ENCODE measurements at regions not wholly inside any gene's neighbourhood (a gene's known extent, or its start where the extent isn't known, plus 50 kb on each side); places are given as distances from the start of the nearest gene placed in this dataset.

DNA sequence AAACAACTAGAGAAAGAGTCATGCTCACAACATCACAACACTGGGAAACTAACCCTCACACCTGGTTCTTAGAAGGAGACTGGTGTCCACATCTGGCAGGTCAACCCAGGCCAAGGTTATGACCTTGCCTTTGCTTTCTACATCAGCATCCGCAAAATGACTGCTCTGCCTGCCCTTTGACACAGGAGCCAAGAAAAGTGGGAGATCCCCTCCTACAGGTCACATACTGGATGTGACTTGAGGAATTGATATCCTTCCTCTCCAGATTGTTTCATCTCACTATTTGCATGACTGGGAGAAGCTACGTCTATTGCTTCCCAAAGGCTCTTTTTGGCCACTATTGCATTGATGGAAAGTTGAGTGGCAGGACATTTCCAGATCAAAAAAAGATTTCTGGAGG is 115.5 kb downstream of the MIS18A start:
- Histone ChIP-seq H2AFZ (ENCODE audit: control insufficient read depth, low read depth, low read length) (no peak overlapping the region), H3K4me1 (ENCODE audit: control insufficient read depth, insufficient read depth, low read length) (no peaks in the 10 kb centered on the region), H3K36me3 (ENCODE audit: control insufficient read depth in 2 of 2, insufficient read depth in 2 of 2, low read length in 1 of 2) (no peaks in the 10 kb centered on the region), H3K4me3 (no peak overlapping the region), H3K27me3 (replicated peaks in 1 of 2; ENCODE audit: control insufficient read depth in 2 of 2, insufficient read depth in 2 of 2, low read length in 1 of 2) (no peaks in the 10 kb centered on the region; a peak in 1 of 4 replicates), H3K4me2 (ENCODE audit: control insufficient read depth, insufficient read depth) (no peak overlapping the region), H4K20me1 (ENCODE audit: control insufficient read depth, insufficient read depth) (no peaks in the 10 kb centered on the region), H3K27ac (ENCODE audit: control insufficient read depth, insufficient read depth) (no peak overlapping the region), H3K9ac (ENCODE audit: control insufficient read depth, insufficient read depth, low read length) (no peak overlapping the region), H3K9me3 (replicated peaks; ENCODE audit: control insufficient read depth, insufficient read depth, low read length) (no peaks in the 10 kb centered on the region), H3K79me2 (ENCODE audit: control insufficient read depth, insufficient read depth, low read length) (no peaks in the 10 kb centered on the region)
- TF ChIP-seq ZNF207 (IDR thresholded peaks at IDR 0.05; ENCODE audit: borderline replicate concordance) (no peak), EGR1 (IDR thresholded peaks at IDR 0.05; ENCODE audit: borderline replicate concordance in 1 of 2, low read depth in 2 of 2, low read length in 2 of 2) (no peak), HDAC2 (IDR thresholded peaks at IDR 0.05) (no peak), SMARCA5 (IDR thresholded peaks at IDR 0.05) (no peak), FOS (IDR thresholded peaks at IDR 0.05; ENCODE audit: borderline replicate concordance, extremely low read depth, insufficient read length) (no peak), LARP7 (IDR thresholded peaks at IDR 0.05) (no peak), HDGF (IDR thresholded peaks at IDR 0.05) (no peak), PML (IDR thresholded peaks at IDR 0.05; ENCODE audit: low read length) (no peak)
- TF ChIP-seq, protein P1, sequence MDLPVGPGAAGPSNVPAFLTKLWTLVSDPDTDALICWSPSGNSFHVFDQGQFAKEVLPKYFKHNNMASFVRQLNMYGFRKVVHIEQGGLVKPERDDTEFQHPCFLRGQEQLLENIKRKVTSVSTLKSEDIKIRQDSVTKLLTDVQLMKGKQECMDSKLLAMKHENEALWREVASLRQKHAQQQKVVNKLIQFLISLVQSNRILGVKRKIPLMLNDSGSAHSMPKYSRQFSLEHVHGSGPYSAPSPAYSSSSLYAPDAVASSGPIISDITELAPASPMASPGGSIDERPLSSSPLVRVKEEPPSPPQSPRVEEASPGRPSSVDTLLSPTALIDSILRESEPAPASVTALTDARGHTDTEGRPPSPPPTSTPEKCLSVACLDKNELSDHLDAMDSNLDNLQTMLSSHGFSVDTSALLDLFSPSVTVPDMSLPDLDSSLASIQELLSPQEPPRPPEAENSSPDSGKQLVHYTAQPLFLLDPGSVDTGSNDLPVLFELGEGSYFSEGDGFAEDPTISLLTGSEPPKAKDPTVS (IDR thresholded peaks at IDR 0.05; ENCODE audit: low read depth, low read length): no peak
- TF ChIP-seq, protein P2, sequence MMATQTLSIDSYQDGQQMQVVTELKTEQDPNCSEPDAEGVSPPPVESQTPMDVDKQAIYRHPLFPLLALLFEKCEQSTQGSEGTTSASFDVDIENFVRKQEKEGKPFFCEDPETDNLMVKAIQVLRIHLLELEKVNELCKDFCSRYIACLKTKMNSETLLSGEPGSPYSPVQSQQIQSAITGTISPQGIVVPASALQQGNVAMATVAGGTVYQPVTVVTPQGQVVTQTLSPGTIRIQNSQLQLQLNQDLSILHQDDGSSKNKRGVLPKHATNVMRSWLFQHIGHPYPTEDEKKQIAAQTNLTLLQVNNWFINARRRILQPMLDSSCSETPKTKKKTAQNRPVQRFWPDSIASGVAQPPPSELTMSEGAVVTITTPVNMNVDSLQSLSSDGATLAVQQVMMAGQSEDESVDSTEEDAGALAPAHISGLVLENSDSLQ (IDR thresholded peaks at IDR 0.05): no peak
- TF ChIP-seq, protein P3, sequence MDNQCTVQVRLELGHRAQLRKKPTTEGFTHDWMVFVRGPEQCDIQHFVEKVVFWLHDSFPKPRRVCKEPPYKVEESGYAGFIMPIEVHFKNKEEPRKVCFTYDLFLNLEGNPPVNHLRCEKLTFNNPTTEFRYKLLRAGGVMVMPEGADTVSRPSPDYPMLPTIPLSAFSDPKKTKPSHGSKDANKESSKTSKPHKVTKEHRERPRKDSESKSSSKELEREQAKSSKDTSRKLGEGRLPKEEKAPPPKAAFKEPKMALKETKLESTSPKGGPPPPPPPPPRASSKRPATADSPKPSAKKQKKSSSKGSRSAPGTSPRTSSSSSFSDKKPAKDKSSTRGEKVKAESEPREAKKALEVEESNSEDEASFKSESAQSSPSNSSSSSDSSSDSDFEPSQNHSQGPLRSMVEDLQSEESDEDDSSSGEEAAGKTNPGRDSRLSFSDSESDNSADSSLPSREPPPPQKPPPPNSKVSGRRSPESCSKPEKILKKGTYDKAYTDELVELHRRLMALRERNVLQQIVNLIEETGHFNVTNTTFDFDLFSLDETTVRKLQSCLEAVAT (IDR thresholded peaks at IDR 0.05): no peak
- TF ChIP-seq, protein P4, sequence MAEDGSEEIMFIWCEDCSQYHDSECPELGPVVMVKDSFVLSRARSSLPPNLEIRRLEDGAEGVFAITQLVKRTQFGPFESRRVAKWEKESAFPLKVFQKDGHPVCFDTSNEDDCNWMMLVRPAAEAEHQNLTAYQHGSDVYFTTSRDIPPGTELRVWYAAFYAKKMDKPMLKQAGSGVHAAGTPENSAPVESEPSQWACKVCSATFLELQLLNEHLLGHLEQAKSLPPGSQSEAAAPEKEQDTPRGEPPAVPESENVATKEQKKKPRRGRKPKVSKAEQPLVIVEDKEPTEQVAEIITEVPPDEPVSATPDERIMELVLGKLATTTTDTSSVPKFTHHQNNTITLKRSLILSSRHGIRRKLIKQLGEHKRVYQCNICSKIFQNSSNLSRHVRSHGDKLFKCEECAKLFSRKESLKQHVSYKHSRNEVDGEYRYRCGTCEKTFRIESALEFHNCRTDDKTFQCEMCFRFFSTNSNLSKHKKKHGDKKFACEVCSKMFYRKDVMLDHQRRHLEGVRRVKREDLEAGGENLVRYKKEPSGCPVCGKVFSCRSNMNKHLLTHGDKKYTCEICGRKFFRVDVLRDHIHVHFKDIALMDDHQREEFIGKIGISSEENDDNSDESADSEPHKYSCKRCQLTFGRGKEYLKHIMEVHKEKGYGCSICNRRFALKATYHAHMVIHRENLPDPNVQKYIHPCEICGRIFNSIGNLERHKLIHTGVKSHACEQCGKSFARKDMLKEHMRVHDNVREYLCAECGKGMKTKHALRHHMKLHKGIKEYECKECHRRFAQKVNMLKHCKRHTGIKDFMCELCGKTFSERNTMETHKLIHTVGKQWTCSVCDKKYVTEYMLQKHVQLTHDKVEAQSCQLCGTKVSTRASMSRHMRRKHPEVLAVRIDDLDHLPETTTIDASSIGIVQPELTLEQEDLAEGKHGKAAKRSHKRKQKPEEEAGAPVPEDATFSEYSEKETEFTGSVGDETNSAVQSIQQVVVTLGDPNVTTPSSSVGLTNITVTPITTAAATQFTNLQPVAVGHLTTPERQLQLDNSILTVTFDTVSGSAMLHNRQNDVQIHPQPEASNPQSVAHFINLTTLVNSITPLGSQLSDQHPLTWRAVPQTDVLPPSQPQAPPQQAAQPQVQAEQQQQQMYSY (CRISPR knock-in tag; IDR thresholded peaks at IDR 0.05): no peak
- 0% methylated on average over 2 of the region's 2 CpGs for WGBS (ENCODE audit: insufficient coverage, insufficient replicate concordance, low lambda C conversion rate, missing lambda C conversion rate)
- ATAC-seq (no peak), DNase-seq (ENCODE audit: low read depth, low spot score) (no peak), FAIRE-seq (no peak)
- ChIA-PET SMC1A (ENCODE audit: uncharacterized antibody, unreplicated experiment) (no interaction called here), CTCF (no interaction called here), RAD21 (ENCODE audit: unreplicated experiment) (no interaction called here), POLR2A (no interaction called here)
- in situ Hi-C loops (cut with MboI) (no loop called here), intact Hi-C loops (cut with micrococcal nuclease; ENCODE audit: unreplicated experiment) (no loop called here)
- BruUV-seq (replicated peaks): no TSS peak
